ENCODE measurements at regions not wholly inside any gene's neighbourhood (a gene's known extent, or its start where the extent isn't known, plus 50 kb on each side); places are given as distances from the start of the nearest gene placed in this dataset.

DNA sequence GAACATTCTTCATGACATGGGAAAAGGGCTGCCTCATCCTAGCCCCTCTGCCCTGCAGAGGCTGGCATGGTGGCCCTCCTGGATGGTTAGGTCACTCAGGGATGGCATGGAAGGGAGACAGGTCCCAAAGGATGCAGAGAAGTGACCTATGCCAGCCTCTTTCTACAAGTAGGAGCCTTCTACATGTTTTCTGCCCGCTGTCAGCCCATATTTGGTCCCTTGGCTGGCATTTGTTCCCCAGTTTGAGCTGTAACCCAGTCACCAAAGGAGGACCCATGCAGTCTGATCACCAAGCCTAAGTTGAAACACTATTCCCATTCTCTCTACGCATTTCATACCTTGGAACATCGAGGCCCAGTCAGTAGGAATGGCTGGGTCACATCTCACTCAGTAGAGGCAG is 95.4 kb downstream of the PJA1 start:
- TF ChIP-seq, protein P1, sequence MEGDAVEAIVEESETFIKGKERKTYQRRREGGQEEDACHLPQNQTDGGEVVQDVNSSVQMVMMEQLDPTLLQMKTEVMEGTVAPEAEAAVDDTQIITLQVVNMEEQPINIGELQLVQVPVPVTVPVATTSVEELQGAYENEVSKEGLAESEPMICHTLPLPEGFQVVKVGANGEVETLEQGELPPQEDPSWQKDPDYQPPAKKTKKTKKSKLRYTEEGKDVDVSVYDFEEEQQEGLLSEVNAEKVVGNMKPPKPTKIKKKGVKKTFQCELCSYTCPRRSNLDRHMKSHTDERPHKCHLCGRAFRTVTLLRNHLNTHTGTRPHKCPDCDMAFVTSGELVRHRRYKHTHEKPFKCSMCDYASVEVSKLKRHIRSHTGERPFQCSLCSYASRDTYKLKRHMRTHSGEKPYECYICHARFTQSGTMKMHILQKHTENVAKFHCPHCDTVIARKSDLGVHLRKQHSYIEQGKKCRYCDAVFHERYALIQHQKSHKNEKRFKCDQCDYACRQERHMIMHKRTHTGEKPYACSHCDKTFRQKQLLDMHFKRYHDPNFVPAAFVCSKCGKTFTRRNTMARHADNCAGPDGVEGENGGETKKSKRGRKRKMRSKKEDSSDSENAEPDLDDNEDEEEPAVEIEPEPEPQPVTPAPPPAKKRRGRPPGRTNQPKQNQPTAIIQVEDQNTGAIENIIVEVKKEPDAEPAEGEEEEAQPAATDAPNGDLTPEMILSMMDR (conservative IDR thresholded peaks at IDR 0.05; ENCODE audit: low read depth, low read length), result no peak
- DNase-seq (ENCODE audit: low read depth), result no peak
- H3K4me3 ChIP-seq (ENCODE audit: low read length), result no peak overlapping the region

DNA sequence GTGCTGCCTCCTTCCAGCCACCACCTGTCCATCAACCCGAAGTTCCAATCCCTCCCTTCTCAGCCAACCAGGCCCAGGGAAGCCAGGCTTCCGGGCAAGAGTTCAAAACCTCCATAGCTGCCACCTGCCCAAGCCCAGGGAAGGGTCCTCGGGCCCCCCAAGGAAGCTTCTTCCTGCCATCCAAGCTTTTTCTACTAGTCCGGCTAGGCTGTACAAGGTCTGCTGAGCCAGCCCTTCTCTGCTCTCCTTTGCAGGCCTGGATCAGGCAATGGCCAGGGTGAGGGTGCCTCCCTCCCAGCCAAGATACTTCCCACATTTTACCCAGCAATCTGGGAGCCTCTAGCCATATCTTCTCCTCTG is 96.2 kb downstream of the PJA1 start:
- H3K4me3 ChIP-seq (ENCODE audit: low read length), result no peak overlapping the region
- DNase-seq (ENCODE audit: low read depth), result no peak
- TF ChIP-seq, protein P1 (conservative IDR thresholded peaks at IDR 0.05; ENCODE audit: low read depth, low read length), result no peak

DNA sequence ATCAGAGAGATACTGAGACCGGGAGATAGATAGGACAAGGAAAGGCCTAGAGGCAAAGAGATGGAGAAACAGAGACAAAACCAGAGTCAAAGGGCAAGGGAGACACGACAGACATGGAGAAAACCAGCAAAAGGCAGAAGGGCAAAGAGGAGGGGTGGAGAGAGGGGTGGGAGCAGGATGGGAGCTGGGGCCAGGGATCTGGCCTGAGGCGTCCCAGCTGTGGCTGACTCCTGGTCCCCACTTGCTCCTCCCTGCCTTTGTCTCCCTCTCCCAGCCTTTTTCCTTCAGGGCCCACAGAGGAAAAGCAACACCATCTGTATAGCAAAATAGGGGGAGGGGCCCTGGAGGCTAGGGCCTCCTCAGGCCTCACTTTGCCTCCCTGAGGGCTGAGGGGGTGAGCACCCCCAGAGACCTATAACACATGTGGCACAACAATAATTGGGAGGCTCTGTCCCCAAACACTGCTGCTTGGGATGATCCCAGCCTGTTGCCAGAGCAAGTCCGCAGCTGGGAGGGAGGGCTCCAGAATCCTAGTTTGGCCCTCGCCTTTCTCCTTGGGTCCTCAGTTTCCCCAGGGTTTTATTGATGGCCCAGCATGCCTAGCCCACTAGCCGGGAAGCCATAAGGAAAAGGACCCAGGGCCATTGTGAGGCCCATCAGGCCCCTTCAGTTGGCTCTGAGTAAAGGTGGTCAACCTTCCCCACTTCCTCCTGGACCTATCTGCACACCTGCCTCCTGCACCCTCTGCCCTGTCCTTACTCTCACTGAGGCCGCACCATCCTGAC is 96.8 kb downstream of the PJA1 start:
- H3K4me3 ChIP-seq (ENCODE audit: low read length), result no peak overlapping the region
- TF ChIP-seq, protein P1 (conservative IDR thresholded peaks at IDR 0.05; ENCODE audit: low read depth, low read length), result no peak
- DNase-seq (ENCODE audit: low read depth), result no peak

DNA sequence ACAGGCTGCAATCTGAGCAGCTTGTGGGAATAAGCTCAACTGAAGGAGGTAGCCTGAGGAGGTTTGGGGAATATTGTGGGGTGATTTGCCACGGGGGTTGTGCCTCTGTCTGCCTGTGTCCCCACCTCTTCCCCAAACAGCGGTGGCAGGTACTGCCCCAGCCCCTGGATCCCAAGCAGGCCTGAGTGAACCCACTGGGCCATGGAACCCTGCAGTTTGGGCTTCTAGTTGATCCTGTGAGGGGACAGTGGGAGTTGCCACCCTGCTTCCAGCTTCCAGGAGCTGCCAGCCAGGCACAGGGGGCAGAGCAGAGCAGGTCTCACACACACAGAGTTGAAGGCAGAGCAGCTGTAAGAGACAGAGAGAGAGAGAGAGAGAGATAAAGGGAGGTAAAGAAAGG is 97.4 kb downstream of the PJA1 start:
- TF ChIP-seq, protein P1 (conservative IDR thresholded peaks at IDR 0.05; ENCODE audit: low read depth, low read length), result no peak
- no peak for DNase-seq (ENCODE audit: low read depth)

DNA sequence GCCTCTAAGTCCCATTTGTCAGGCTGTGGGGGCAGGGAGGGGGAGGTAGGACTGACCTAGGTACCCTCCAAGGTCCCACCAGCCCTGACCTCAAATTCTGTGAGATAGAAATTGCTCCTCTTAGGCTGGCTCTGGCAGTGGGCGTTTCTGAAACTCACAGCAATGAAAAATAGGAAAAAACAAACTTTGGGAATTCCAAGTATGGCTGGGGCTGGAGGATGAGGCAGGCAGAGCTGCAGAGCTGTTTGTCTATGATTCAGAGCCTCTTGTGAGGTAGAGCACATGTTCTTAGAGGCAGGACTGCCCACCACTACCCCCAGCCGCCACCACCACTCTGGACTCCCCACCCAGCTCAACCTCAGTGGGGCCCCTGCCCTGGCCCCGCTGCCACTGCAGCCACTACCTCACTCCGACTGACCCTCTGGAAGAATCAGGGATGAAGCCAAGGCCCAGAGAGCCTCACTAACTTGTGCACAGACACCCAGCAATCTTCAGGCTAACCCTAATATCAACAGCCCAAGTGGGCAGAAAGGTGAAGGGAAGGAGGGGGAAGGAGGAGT is 98.2 kb downstream of the PJA1 start:
- TF ChIP-seq, protein P1 (conservative IDR thresholded peaks at IDR 0.05; ENCODE audit: low read depth, low read length), result no peak
- no peak overlapping the region for H3K4me3 ChIP-seq (ENCODE audit: low read length)

More for the DNA sequence above, 97.4 kb downstream of the PJA1 start:
- no peak overlapping the region for H3K4me3 ChIP-seq (ENCODE audit: low read length)

DNA sequence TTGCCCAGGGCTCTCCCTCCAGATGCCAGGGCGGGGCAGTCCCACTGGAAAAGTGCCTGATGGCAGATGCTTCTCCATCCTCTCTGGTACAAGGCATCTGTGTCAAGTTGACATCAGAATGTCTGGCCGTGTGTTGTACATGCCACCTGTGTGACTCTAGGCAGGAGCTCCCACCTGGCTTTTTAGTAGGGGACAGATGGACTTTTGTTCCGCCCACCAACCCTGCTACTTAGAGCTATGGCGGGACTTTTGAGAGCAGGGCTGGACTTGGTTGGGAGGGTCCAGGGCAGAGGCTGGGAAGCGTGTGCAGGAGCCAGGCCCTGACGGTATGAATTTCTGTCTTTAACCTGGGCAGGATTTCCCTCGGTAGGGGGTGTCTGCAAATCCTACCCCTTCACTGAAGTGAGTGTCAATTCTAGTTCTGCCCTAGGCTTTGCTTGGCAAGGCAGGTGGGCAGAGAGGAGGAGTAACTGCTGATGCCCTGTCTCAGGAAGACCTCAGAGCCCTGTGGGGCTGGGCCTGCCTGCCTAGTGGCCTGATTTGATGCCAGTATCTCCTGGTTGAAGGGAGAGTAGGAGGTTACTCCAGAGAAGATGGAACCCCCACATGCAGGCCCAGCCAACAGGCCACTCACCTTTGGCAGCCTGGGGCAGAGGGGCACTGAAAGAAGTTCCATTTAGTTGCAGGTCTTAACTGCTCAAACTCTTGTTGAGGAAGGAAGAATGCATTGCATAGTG is 99.1 kb downstream of the PJA1 start:
- no peak for DNase-seq (ENCODE audit: low read depth)
- H3K4me3 ChIP-seq (ENCODE audit: low read length), result no peak overlapping the region
- TF ChIP-seq, protein P1 (conservative IDR thresholded peaks at IDR 0.05; ENCODE audit: low read depth, low read length), result no peak

More for the DNA sequence above, 98.2 kb downstream of the PJA1 start:
- DNase-seq (ENCODE audit: low read depth), result no peak

Data from retinal pigment epithelial cell (primary cell).